IMR-90 (cell line): ENCODE measurements at regions not wholly inside any gene's neighbourhood (a gene's known extent, or its start where the extent isn't known, plus 50 kb on each side); places are given as distances from the start of the nearest gene placed in this dataset.

Source experiments
- ATAC-seq: fragments of 200-7000 bp; cut with Tn5 transposase; 2 replicates; pipeline ENCODE4 v1.9.1; 2020; ENCODE audit warnings: low read depth, mild to moderate bottlenecking, moderate library complexity
- BruUV-seq: library from RNA; stranded (reverse); fragments of 400-500 nt; replicated peaks from 2 replicates; lab custom pipeline; 2021; lab: Mats Ljungman, UMichigan
- CTCF ChIA-PET: fragments of 300-600 bp; formaldehyde crosslinking; extraction: SDS; loops from one replicate; lab custom pipeline; 2021; ENCODE audit warnings: antibody characterized with exemption; lab: Yijun Ruan, JAX
- POLR2A ChIA-PET: fragments of 300-600 bp; sonication (Branson Sonifier 250); formaldehyde crosslinking; loops from one replicate; lab custom pipeline; 2022; ENCODE audit warnings: antibody characterized with exemption; ENCODE audit not compliant: unreplicated experiment; lab: Charles Lee
- DNase-seq: peaks from one replicate; pipeline ENCODE4 v3.0.0; 2013
- H2AFZ ChIP-seq: replicated peaks from 2 replicates; pipeline ENCODE3; 2013; ENCODE audit warnings: low read length, mild to moderate bottlenecking; ENCODE audit not compliant: poor library complexity
- H2AK5ac ChIP-seq: 2 replicates; pipeline ENCODE4 v1.6.1; 2013; ENCODE audit warnings: low read depth, low read length, inconsistent platforms
- H2AK9ac ChIP-seq: replicated peaks from 2 replicates; pipeline ENCODE3; 2013; ENCODE audit warnings: mild to moderate bottlenecking, low read depth, low read length, moderate library complexity; ENCODE audit not compliant: poor library complexity
- H2BK120ac ChIP-seq: 2 replicates; pipeline ENCODE4 v1.6.1; 2013; ENCODE audit warnings: low read depth, low read length, inconsistent platforms
- H2BK15ac ChIP-seq: 3 replicates; pipeline ENCODE4 v1.6.1; 2013; ENCODE audit warnings: low read depth, low read length, inconsistent platforms
- H2BK20ac ChIP-seq: 2 replicates; pipeline ENCODE4 v1.6.1; 2013; ENCODE audit warnings: low read depth, mild to moderate bottlenecking, inconsistent platforms, low read length, moderate library complexity
- H2BK5ac ChIP-seq: 2 replicates; pipeline ENCODE4 v1.6.1; 2013; ENCODE audit warnings: mild to moderate bottlenecking, low read depth, low read length, inconsistent platforms; ENCODE audit not compliant: poor library complexity, severe bottlenecking
- H3K14ac ChIP-seq: replicated peaks from 2 replicates; pipeline ENCODE4 v1.6.1; 2013; ENCODE audit warnings: low read depth, low read length, inconsistent platforms
- H3K18ac ChIP-seq: 2 replicates; pipeline ENCODE4 v1.6.1; 2013; ENCODE audit warnings: low read depth, low read length, control low read depth
- H3K23ac ChIP-seq: 2 replicates; pipeline ENCODE4 v1.6.1; 2013; ENCODE audit warnings: low read depth, low read length, inconsistent platforms
- H3K27ac ChIP-seq: 2 replicates; pipeline ENCODE4 v1.5.1; 2013; ENCODE audit warnings: mild to moderate bottlenecking, control low read depth, low read length; ENCODE audit not compliant: insufficient read depth
- H3K27me3 ChIP-seq: 2 replicates; pipeline ENCODE4 v1.6.1; 2013; ENCODE audit warnings: low read length; ENCODE audit not compliant: control insufficient read depth, insufficient read depth
- H3K36me3 ChIP-seq: 2 replicates; pipeline ENCODE4 v1.6.1; 2013; ENCODE audit warnings: low read length, mixed read lengths; ENCODE audit not compliant: control insufficient read depth, insufficient read depth
- H3K4ac ChIP-seq: 2 replicates; pipeline ENCODE4 v1.6.1; 2013; ENCODE audit warnings: low read depth, low read length, inconsistent platforms
- H3K4me1 ChIP-seq: 2 replicates; pipeline ENCODE4 v1.6.1; 2013; ENCODE audit warnings: low read length, mixed read lengths; ENCODE audit not compliant: control insufficient read depth, insufficient read depth
- H3K4me2 ChIP-seq: 2 replicates; pipeline ENCODE4 v1.6.1; 2013; ENCODE audit warnings: low read depth, mild to moderate bottlenecking, control low read depth, low read length, moderate library complexity
- H3K4me3 ChIP-seq: 2 replicates; pipeline ENCODE4 v1.5.1; 2013; ENCODE audit warnings: low read depth, mild to moderate bottlenecking, control low read depth, low read length, moderate library complexity; ENCODE audit not compliant: insufficient read depth
- H3K56ac ChIP-seq: 2 replicates; pipeline ENCODE4 v1.6.1; 2013; ENCODE audit warnings: low read length, inconsistent platforms; ENCODE audit not compliant: insufficient read depth; ENCODE audit errors: extremely low read depth
- H3K79me1 ChIP-seq, 2 experiments: 2 replicates each; pipeline ENCODE4 v1.6.1; 2013; ENCODE audit warnings: low read length in 2 of 2, inconsistent platforms in 1 of 2, low read depth in 1 of 2
- H3K9ac ChIP-seq: 2 replicates; pipeline ENCODE4 v1.6.1; 2013; ENCODE audit warnings: low read depth, low read length, control low read depth
- H3K9me1 ChIP-seq: 2 replicates; pipeline ENCODE4 v1.6.1; 2013; ENCODE audit warnings: low read length, inconsistent platforms; ENCODE audit not compliant: insufficient read depth
- H3K9me3 ChIP-seq: 2 replicates; pipeline ENCODE4 v1.6.1; 2013; ENCODE audit warnings: low read length; ENCODE audit not compliant: control insufficient read depth, insufficient read depth
- H4K20me1 ChIP-seq: 2 replicates; pipeline ENCODE4 v1.6.1; 2013; ENCODE audit warnings: low read length, inconsistent platforms; ENCODE audit not compliant: insufficient read depth
- H4K5ac ChIP-seq: 2 replicates; pipeline ENCODE4 v1.6.1; 2013; ENCODE audit warnings: mild to moderate bottlenecking, low read depth, low read length, control low read depth
- H4K8ac ChIP-seq, 2 experiments: 2 replicates each; pipeline ENCODE4 v1.6.1; 2013; ENCODE audit warnings: low read depth in 2 of 2, low read length in 2 of 2, control low read depth in 1 of 2, inconsistent platforms in 1 of 2
- H4K91ac ChIP-seq: 2 replicates; pipeline ENCODE4 v1.6.1; 2013; ENCODE audit warnings: low read depth, low read length, inconsistent platforms; ENCODE audit not compliant: insufficient read depth
- BHLHE40 ChIP-seq: fragments of 150-350 bp; IDR thresholded peaks from 2 replicates; pipeline ENCODE4 v1.6.1; 2016; ENCODE audit warnings: mild to moderate bottlenecking, low read depth, low read length
- CTCF ChIP-seq: conservative IDR thresholded peaks from 2 replicates; pipeline ENCODE4 v1.5.1; 2012; ENCODE audit warnings: mild to moderate bottlenecking, low read depth, low read length, improper control_type of control experiment
- ELK1 ChIP-seq: fragments of 150-350 bp; IDR thresholded peaks from 2 replicates; pipeline ENCODE4 v1.6.1; 2016; ENCODE audit warnings: low read depth, mild to moderate bottlenecking, low read length, moderate library complexity, borderline replicate concordance
- FOS ChIP-seq: fragments of 150-350 bp; IDR thresholded peaks from 2 replicates; pipeline ENCODE4 v1.6.1; 2016; ENCODE audit warnings: low read depth, low read length
- MAFK ChIP-seq: IDR thresholded peaks from 2 replicates; pipeline ENCODE4 v1.6.1; 2012; ENCODE audit warnings: low read depth, low read length, improper control_type of control experiment
- POLR2A ChIP-seq: IDR thresholded peaks from 2 replicates; pipeline ENCODE4 v1.6.1; 2012; ENCODE audit warnings: mild to moderate bottlenecking, low read depth, low read length
- RCOR1 ChIP-seq: IDR thresholded peaks from 2 replicates; pipeline ENCODE4 v1.6.1; 2012; ENCODE audit warnings: mild to moderate bottlenecking, low read length, improper control_type of control experiment; ENCODE audit not compliant: insufficient replicate concordance
- RFX5 ChIP-seq: IDR thresholded peaks from 2 replicates; pipeline ENCODE4 v1.8.0; 2012; ENCODE audit warnings: low read depth, mild to moderate bottlenecking, low read length, moderate library complexity
- SMC3 ChIP-seq: fragments of 150-350 bp; IDR thresholded peaks from 2 replicates; pipeline ENCODE4 v1.6.1; 2016; ENCODE audit warnings: low read depth, mild to moderate bottlenecking, antibody characterized with exemption, low read length, moderate library complexity
- USF2 ChIP-seq: fragments of 150-350 bp; IDR thresholded peaks from 2 replicates; pipeline ENCODE4 v1.6.1; 2017; ENCODE audit warnings: mild to moderate bottlenecking, antibody characterized with exemption, low read length, low read depth
- dilution Hi-C: fragments of 300-500 bp; cut with HindIII; formaldehyde crosslinking; loops from one replicate; pipeline ENCODE4 v1.14.3; 2018; ENCODE audit warnings: low sequenced_read_pairs; ENCODE audit not compliant: unreplicated experiment
- in situ Hi-C: fragments of 300-500 bp; cut with MboI; formaldehyde crosslinking; loops from 3 replicates; pipeline ENCODE4 v1.14.3; 2019; ENCODE audit warnings: low sequenced_read_pairs, inconsistent platforms, mixed read lengths
- intact Hi-C: fragments of 100-400 bp; cut with micrococcal nuclease; formaldehyde crosslinking; loops from 2 replicates; pipeline ENCODE4 v1.10.0; 2022

GRCh38 chr1:87904651-87905050 is 576.0 kb downstream of the LMO4 start:
- H4K8ac ChIP-seq, result no peak overlapping the region
- no peak overlapping the region for H3K4ac ChIP-seq
- intact Hi-C loops (no loop called here), in situ Hi-C loops (no loop called here), dilution Hi-C loops (no loop called here)
- no peak overlapping the region for H4K5ac ChIP-seq
- no peak for ATAC-seq
- no peaks in the 10 kb centered on the region for H3K36me3 ChIP-seq
- H3K4me1 ChIP-seq, result no peaks in the 10 kb centered on the region
- H3K4me3 ChIP-seq, result no peak overlapping the region
- no peak overlapping the region for H4K91ac ChIP-seq
- no peak overlapping the region for H2BK15ac ChIP-seq
- no peak for DNase-seq
- BruUV-seq, result no TSS peak
- ChIA-PET CTCF (no interaction called here), POLR2A (no interaction called here)
- H3K9me3 ChIP-seq, result no peaks in the 10 kb centered on the region
- no peak overlapping the region for H2BK20ac ChIP-seq
- no peak overlapping the region for H2AFZ ChIP-seq
- H2AK5ac ChIP-seq, result no peak overlapping the region
- TF ChIP-seq USF2, result no peak
- TF ChIP-seq ELK1, result no peak
- no peak for TF ChIP-seq POLR2A
- no peak for TF ChIP-seq SMC3
- TF ChIP-seq RCOR1, result no peak
- TF ChIP-seq RFX5, result no peak
- TF ChIP-seq BHLHE40, result no peak
- TF ChIP-seq MAFK, result no peak
- TF ChIP-seq FOS, result no peak
- TF ChIP-seq CTCF, result no peak
- no peak overlapping the region for H3K9ac ChIP-seq
- H3K79me1 ChIP-seq, result no peaks in the 10 kb centered on the region
- H3K27me3 ChIP-seq, result no peaks in the 10 kb centered on the region
- no peak overlapping the region for H2BK120ac ChIP-seq
- H4K20me1 ChIP-seq, result no peaks in the 10 kb centered on the region
- no peak overlapping the region for H2AK9ac ChIP-seq
- no peak overlapping the region for H3K14ac ChIP-seq
- no peak overlapping the region for H3K23ac ChIP-seq
- H3K56ac ChIP-seq, result no peak overlapping the region
- no peak overlapping the region for H3K27ac ChIP-seq
- H3K4me2 ChIP-seq, result no peak overlapping the region
- H3K18ac ChIP-seq, result no peak overlapping the region
- H2BK5ac ChIP-seq, result no peak overlapping the region
- H3K9me1 ChIP-seq, result no peaks in the 10 kb centered on the region
